Ishikawa (cell line): ENCODE measurements at regions not wholly inside any gene's neighbourhood (a gene's known extent, or its start where the extent isn't known, plus 50 kb on each side); places are given as distances from the start of the nearest gene placed in this dataset.
A peak's percentile ranks its signal among the peaks of the same experiment; 100 is the strongest.

Experiments used
- CEBPB ChIP-seq: IDR thresholded peaks from 2 replicates; pipeline ENCODE4 v1.6.1; 2012
- CREB1 ChIP-seq: IDR thresholded peaks from 2 replicates; pipeline ENCODE4 v1.6.1; 2012; ENCODE audit warnings: low read depth
- EGR1 ChIP-seq: IDR thresholded peaks from 2 replicates; pipeline ENCODE4 v1.6.1; 2012
- EP300 ChIP-seq: IDR thresholded peaks from 2 replicates; pipeline ENCODE4 v1.6.1; 2012; ENCODE audit warnings: borderline replicate concordance
- FOXM1 ChIP-seq: IDR thresholded peaks from 2 replicates; pipeline ENCODE4 v1.6.1; 2012; ENCODE audit warnings: low read depth, borderline replicate concordance
- MAX ChIP-seq: IDR thresholded peaks from 2 replicates; pipeline ENCODE4 v1.6.1; 2012
- NFIC ChIP-seq: IDR thresholded peaks from 2 replicates; pipeline ENCODE4 v1.6.1; 2012
- RAD21 ChIP-seq: IDR thresholded peaks from 2 replicates; pipeline ENCODE4 v1.6.1; 2012; ENCODE audit warnings: low read depth
- TAF1 ChIP-seq: IDR thresholded peaks from 2 replicates; pipeline ENCODE4 v1.6.1; 2012; ENCODE audit warnings: low read depth, mild to moderate bottlenecking
- TCF12 ChIP-seq: IDR thresholded peaks from 2 replicates; pipeline ENCODE4 v1.6.1; 2012; ENCODE audit warnings: low read depth
- TEAD4 ChIP-seq: IDR thresholded peaks from 2 replicates; pipeline ENCODE4 v1.6.1; 2012
- YY1 ChIP-seq: IDR thresholded peaks from 2 replicates; pipeline ENCODE4 v1.6.1; 2012; ENCODE audit warnings: low read depth
- ZBTB7A ChIP-seq: IDR thresholded peaks from 2 replicates; pipeline ENCODE4 v1.6.1; 2012; ENCODE audit warnings: low read depth
- TF ChIP-seq, protein P1 (sequence below): IDR thresholded peaks from 2 replicates; pipeline ENCODE4 v1.6.1; 2012; ENCODE audit warnings: low read depth, mild to moderate bottlenecking
- TF ChIP-seq, protein P2 (sequence below): IDR thresholded peaks from 2 replicates; pipeline ENCODE4 v1.6.1; 2012

DNA sequence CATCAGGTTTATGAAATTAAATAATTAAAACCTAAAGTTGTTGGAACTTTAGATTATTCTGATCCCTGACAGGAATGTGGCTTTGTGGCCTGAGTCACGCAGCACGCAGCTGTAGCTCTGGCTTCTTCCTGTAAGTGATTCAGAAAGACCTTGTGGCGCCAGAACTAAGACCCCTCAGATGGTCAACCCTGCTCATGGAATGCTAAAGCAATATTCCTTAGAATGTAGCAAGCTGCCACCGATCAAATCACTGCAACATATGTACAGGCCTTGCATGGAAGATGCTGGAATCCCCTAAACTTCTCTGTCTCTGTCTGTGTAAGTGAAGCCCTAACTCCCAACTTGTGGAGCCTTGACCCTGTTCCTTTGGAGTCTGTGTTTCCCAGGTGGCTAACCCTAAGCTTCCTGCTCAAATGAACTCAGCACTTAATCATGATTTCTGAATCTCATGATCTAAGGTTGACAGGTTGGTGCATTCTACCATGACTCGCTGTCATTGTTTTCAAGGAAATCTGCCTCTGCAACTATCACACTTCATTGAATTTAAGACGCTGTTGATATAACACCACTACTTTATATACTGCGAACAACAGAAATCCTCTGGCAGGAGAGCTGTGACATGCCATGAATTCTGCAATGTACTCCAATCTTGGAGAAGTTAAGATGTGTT, 111.2 kb upstream of the CST7 start:
- no peak for TF ChIP-seq TCF12
- peak; percentile 13; the same call in 1 of the 2 replicates for TF ChIP-seq EP300
- TF ChIP-seq TEAD4 = no peak
- no peak for TF ChIP-seq RAD21
- TF ChIP-seq CEBPB = no peak
- TF ChIP-seq, protein P1, sequence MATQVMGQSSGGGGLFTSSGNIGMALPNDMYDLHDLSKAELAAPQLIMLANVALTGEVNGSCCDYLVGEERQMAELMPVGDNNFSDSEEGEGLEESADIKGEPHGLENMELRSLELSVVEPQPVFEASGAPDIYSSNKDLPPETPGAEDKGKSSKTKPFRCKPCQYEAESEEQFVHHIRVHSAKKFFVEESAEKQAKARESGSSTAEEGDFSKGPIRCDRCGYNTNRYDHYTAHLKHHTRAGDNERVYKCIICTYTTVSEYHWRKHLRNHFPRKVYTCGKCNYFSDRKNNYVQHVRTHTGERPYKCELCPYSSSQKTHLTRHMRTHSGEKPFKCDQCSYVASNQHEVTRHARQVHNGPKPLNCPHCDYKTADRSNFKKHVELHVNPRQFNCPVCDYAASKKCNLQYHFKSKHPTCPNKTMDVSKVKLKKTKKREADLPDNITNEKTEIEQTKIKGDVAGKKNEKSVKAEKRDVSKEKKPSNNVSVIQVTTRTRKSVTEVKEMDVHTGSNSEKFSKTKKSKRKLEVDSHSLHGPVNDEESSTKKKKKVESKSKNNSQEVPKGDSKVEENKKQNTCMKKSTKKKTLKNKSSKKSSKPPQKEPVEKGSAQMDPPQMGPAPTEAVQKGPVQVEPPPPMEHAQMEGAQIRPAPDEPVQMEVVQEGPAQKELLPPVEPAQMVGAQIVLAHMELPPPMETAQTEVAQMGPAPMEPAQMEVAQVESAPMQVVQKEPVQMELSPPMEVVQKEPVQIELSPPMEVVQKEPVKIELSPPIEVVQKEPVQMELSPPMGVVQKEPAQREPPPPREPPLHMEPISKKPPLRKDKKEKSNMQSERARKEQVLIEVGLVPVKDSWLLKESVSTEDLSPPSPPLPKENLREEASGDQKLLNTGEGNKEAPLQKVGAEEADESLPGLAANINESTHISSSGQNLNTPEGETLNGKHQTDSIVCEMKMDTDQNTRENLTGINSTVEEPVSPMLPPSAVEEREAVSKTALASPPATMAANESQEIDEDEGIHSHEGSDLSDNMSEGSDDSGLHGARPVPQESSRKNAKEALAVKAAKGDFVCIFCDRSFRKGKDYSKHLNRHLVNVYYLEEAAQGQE = no peak
- TF ChIP-seq, protein P2, sequence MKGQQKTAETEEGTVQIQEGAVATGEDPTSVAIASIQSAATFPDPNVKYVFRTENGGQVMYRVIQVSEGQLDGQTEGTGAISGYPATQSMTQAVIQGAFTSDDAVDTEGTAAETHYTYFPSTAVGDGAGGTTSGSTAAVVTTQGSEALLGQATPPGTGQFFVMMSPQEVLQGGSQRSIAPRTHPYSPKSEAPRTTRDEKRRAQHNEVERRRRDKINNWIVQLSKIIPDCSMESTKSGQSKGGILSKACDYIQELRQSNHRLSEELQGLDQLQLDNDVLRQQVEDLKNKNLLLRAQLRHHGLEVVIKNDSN = no peak

DNA sequence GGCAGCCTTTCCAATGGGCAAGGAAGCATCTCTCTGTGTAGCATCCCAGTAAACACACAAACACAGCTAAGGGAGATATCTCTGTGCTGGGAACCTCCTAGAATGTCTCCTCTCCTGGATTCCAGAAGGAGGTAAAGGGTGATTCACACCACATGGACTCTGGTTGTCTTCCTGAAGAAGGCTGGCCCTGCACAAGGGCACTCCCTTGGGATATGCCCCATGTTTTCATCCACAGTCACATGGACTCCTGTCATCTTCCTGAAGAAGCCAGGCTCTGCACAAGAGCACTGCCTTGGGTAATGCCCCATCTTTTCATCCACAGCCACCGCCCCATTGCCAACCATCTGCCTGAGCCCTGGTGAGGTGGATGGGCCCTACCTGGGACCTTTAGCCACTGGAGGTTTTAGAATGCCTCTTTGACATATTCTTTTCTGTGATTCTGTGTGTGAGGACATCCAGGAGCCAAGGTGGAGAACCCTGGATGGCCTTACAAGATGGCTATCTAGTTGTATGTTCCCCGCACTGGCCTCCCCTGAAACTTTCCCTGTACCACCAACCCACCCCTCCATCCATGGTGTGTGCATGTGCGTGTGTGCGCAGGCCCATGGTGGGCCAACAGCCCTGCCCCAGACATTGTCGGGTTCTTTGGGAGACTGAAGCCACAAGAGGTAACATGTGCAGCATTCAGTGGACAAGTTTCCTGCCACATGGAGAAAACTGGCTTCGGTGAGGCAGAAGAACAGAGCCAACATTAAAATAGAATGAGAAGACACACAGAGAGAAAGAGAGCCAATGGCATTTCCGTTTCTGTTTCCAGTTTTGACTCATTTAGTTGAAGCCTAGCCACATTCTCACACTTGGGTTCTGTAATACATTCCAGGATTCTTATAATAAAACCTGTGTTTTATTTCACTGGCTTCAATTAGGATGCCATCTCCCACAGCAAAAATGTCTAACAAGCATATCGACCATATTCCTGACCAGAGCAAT, 110.2 kb upstream of the CST7 start:
- TF ChIP-seq MAX (no peak), EP300 (no peak), TCF12 (no peak), TAF1 (no peak), FOXM1 (no peak)

DNA sequence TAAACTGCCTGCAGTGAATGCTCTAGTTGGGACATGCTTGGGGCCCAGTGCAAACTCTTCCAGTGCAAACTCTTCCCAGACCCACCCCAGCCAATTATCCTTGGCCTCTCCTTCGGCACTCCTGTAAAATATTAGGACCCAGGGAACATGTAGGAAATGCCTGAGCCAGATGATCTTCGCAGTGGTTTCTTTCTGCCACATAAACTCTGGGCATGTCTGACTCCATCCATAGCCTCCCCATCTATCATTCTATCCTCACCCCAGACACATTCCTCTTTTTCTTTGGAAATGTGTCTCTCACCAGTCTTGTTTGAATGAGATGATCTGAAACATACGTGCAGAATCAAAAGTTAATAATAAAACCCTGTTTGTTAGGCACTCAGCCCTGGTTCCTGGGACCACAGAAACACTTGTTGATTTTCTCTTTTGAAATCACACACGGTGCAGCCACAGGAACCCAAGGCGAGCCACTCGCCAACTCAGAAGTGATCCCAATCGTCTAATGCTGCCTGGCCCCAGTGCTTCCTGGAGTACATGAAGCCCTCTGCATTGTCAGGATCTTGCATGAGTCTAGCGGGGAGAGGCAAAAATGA, 108.9 kb upstream of the CST7 start:
- TF ChIP-seq YY1 (no peak), FOXM1 (no peak), NFIC (no peak)
- TF ChIP-seq, protein P2 = no peak

DNA sequence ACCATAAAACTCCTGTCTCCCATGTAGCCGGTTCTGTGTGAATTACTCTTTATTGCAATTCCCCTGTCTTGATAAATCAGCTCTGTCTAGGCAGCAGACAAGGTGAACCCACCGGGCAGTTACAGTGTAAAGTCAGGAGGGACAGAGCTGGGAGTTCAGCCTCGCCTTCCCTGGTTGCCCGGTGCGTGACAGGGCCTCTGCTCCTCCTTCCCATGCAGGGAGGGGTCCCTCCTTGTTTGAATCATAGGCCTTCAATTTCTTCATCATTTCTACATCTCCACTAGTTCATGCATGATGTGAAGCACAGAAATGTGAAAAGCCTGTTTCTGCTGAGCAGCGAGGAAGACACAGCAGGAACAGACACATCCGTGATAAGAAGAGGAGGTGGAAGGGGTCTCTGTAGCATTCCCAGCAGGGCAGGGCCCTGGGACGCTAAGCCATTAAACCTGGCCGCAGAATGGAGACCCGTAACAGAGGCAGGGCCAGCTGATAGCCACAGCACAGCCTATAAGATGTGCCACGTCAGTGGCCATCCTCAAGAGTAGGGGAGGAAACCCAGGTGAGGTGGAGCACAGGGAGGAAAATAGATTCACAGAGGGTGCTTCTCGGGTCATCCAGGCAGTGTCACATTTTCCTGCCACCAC, 106.7 kb upstream of the CST7 start:
- TF ChIP-seq NFIC = no peak
- no peak for TF ChIP-seq CEBPB
- TF ChIP-seq FOXM1 = no peak
- TF ChIP-seq, protein P1 = no peak
- TF ChIP-seq YY1 = no peak
- TF ChIP-seq MAX = no peak

DNA sequence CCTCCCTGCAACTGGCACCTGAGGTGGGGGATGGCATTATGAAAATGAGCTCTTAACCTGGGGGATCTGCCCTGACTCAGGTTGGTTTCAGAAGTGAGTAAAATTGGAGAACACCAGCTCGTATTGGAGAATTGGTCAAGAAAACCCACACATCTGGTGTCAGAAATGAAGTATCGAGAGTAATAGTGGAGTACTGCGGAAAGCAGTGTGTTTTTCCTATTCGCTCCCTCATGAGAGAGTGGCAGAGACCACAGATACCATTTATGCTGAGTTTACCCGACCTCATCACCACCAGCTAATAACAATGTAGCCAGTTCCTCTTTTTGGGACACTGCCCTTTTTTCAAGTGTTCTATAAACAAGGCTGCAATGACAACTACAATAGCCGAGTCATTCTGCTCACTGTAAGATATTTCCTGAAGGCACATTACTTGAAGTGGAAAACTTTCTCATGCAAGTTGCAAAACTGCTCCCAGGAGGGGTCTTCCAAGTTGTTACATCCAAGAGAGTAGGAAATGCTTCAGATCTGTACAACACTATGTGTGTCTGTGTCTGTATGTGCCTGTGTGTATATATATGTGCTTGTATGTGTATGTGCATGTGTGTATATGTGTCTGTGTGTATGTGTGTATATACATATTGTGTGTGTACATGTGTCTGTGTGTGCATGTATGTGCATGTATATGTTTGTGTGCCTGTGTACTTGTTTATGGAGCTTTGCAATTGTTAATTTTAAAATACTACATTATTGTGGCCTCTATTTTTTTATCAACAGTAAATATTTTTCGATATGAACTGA, 106.0 kb upstream of the CST7 start:
- no peak for TF ChIP-seq TEAD4
- TF ChIP-seq RAD21 = no peak
- TF ChIP-seq, protein P2 = no peak
- TF ChIP-seq CREB1 = no peak
- no peak for TF ChIP-seq EP300
- no peak for TF ChIP-seq ZBTB7A
- no peak for TF ChIP-seq CEBPB
- TF ChIP-seq NFIC = no peak
- no peak for TF ChIP-seq YY1
- TF ChIP-seq MAX = no peak
- no peak for TF ChIP-seq TCF12
- TF ChIP-seq EGR1 = no peak
